ENCODE measurements at regions not wholly inside any gene's neighbourhood (a gene's known extent, or its start where the extent isn't known, plus 50 kb on each side); places are given as distances from the start of the nearest gene placed in this dataset.

DNA sequence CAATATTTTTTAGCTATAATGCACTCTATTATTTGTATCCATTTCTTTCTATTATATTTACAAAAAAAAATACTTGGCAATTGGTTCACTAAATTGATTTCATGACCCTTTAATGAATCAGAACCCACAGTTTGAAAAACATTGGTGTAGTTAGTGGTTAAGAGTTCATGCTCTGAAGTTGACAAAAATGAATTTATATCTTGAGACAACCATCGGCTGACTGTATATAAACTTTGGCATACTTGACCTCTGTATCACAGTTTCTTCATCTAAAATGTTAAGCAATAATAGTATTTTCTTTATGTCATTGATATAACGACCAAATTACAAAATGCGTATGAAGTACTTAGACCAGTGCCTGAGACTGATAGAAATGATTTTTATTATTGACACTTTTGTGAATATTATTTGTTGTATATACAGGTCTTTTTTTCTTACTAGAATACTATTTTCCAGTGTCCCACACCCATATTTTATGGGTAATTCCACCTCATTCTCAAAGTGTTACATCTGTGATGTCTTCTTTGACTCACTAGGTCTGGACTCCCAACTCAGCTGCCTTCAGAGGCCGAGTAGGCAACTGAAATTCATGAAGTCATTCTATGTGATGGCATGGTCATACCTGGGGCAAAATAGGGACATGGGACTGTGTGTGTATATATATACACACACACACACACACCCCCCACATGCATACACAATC is 459.2 kb downstream of the RFPL4B start:
- DNase-seq = no peak

DNA sequence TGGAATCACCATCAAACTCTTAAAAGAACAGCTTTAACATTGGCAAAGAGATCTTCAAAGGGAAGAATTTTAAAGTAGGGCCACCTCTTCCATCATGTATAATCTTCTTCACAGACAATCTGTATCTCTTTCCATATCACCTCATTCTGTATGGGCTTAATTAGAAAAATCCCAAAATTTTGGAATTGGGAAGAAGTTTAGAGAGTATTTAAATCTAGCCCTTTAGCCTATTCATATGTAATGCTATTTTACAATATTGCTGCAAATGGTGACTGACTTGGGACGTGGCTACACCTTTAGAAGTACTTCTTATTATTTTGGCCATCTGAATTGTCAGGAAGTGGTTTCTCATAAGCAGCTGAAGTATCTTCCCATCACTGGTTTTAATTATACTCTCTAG is 474.3 kb downstream of the RFPL4B start:
- no peak for DNase-seq

GRCh38 chr6:112822769-112823168 is 475.6 kb downstream of the RFPL4B start:
- no peak for DNase-seq

DNA sequence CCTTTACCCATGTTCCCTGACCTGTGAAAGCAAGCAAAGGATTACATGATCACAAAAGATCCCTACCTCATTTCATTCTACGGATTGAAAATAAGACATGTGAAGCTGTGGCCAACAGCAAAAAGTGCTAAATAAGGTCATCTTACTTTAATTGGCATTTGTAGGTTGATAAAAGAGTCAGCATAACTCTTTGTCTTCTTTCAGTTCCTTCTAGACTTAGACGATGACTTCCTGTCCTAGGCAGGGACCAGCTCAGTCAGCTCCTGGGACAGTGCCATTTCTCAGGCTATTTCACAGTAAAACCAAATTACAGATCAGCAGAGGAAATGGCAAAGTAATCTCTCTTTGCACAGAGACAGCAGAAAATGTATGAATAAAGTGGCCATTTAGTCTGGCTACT is 480.7 kb downstream of the RFPL4B start:
- no peak for DNase-seq

DNA sequence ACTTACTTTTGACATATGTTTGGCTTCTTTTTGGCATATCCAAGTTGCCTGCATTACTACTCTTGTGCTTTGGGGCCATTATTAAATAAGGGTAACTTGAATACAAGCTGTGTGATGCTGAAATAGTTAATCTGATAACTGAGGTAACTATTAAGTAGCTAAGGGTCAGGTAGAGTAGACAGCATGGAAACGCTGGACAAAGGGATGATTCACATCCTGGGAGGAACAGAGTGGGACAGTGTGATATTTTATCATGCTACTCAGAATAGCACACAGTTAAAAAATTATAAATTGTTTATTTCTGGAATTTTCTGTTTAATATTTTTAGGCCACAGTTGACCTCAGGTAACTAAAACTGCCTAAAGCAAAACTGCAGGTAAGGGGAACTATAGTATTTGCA is 483.9 kb downstream of the RFPL4B start:
- DNase-seq = no peak

- DNase-seq = no peak
Observed at GRCh38 chr6:112833581-112834131, 486.5 kb downstream of the RFPL4B start.

- no peak for DNase-seq
Observed at GRCh38 chr6:112835078-112835477, 487.9 kb downstream of the RFPL4B start.

GRCh38 chr6:112839525-112839961 is 492.4 kb downstream of the RFPL4B start:
- DNase-seq = no peak

DNA sequence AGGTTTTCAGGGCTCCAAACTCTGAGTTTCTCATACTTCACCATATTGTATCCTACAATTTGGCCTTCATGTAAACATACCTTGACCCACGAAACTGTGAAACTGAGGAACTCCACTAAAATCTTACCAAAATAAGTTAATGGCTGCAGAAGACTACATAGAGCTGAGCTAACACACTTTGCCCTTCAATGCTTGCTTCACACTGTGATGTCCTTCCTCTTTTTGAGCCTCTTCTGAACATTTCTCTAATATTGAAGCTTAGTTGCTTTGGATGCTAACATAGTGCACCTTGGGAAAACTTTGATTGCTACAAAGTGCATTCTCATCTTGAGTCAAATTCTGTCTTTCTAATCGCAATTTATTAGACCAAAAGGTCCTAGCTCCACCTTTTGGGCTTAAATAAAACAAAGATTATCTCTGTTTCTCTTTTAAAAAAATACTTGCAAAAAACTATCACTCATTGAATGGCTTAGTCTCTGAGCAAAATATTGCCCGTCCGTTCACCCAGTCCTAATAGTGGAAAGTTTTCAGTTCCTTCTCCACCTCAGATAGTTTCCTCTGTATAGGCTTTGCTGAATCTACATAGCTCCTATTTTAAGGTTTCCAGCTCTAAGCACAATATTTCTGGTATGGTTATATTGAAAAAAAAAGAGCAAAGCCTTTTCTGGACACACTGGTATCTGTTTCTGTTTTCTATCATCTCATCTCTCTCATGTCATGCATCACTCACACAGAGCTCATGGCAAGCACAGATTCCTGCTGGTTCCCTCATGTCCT is 494.6 kb downstream of the RFPL4B start:
- DNase-seq = no peak

- DNase-seq = no peak
Observed at GRCh38 chr6:112842330-112842685, 495.2 kb downstream of the RFPL4B start.

DNA sequence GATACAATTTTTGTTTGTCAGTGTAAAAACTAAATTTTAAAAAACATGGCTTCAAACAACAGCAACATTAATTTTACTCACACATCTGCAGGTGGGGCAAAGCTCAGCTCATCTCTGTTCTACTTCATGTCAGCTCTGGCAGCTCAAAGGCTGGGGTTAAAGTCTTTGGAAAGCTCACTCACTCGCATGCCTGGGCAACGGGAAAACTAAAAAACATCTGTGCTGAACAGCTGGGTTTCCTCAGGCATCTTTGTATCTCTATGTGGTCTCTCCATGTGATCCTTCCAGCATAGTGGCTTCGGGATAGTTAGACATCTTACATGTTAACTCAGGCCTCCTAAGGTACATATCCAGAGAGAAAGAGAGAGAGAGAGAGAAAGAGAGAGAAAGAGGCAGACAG is 499.6 kb downstream of the RFPL4B start:
- no peak for DNase-seq

GRCh38 chr6:112851146-112851545 is 504.0 kb downstream of the RFPL4B start:
- DNase-seq = no peak

DNA sequence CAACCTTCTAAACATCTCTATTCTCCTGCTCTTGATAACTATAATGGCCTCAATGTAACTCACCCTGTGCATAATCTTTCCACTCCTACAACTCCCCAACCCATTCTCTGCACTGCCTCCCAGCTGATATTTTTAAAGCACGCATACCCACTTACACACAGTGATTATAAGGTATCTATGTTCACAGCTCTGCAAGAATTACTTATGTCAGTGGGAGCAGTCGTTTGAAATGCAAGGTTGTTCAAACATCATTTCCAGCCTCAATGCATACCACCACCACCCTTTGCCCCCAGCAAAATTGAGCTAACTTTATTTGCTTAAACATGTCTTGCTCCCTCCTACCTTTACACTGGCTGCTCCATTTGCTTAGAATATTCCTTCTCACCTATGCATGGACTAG is 506.0 kb downstream of the RFPL4B start:
- no peak for DNase-seq

DNA sequence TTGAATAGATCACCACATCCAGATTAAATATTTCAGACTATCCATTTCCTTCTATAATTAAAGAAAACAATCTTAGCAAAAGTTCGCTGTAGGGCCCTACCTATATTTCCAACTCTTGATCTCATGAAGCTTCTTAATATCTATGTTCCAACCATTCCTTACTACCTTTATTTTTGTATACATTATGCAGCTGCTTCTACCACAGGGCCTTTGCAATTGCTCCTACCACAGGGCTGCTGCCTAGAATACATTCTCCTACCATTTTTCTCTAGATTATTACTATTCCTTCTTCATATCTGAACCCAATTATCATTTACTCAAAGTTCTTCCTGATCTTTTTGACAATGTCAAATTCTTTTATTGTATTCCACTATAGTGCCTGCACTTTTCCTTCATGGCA is 516.6 kb downstream of the RFPL4B start:
- DNase-seq = no peak

DNA sequence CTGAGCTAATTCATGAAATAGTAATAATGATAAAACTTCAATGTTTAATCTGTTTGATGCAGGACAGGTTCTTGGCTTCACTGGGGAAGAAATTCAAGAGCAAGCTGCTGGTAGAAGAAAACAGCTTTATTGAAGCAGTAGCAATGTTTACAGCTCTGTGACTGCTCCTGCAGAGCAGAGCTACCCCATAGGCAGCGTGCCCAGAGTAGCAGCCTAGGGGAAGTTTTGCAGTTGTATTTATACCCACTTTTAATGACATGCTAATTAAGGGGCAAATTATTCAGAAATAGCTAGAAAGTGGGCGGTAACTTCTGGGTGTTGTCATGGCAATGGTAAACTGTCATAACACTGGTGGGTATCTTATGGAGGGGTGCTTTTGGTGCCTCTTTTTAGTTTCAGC is 518.0 kb downstream of the RFPL4B start:
- DNase-seq = no peak

- no peak for DNase-seq
Observed at GRCh38 chr6:112874881-112875280, 527.8 kb downstream of the RFPL4B start.

DNA sequence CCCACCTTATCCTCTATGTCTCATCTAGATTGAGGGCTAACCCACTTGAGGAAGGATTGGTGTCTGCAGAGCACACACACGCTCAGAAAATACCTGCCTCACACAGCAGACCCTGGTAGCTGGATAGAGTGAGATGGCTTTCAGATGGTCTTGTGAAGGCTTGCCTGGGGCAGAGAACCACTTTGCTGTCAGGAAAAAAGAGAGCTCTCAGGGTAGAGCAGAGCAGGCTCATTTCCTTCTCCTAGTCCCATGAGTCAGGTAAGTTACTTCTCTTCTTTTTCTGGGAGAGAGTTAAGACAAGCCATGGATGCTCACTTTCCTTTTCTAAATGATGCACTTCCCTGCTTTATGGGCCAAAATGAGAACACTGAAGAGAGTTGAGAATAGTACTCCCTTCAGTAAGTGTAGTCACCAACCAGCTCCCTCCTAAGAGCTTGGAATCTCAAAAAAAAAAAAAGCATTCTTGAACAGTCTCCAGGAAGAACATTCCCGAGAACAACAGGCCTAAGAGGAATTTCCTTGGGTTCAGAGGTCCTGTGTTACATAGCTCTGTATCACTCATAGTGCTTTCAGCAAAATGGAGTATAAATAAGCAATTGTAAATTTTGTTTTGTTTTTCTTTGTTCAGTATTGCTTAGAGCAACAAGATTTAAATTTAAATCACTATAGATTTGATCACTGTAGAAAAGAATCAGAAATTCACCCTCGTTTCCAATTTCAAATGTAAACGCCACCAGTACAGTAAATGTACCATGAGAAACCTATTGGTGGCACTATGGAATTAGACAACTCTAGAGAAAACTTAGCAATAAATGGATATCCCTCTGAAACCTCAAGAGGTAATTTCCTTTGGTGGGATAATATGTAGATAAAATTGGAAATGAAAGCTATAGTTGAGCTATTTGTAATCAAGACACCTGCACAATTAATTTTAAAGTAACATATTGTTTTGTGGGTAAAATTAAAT is 530.3 kb downstream of the RFPL4B start:
- DNase-seq = no peak

DNA sequence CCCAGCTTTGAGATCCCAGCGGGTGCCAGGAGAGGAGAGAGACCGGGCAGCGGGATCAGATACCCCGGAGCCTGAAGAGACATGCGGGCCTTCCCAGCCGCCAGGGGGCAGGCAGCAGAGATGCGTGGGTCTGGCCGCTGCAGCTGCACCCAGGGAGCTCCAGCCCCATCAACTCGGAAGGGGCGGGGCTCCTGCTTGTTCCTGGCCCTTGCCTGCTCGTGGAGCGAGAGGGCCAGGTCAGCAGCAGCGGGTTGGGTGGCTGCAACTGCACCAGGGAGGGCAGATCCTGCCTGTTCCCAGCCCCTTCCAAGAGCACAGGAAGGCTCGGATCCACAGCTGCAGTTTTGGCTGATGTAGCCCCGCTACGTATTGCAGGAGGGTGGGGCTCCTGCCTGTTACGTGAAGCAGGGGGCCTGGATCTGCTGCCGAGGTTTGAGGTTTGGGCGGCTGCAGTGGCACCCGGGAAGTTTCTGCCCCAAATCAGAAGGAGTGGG is 532.8 kb downstream of the RFPL4B start:
- peak; percentile 14 for DNase-seq

DNA sequence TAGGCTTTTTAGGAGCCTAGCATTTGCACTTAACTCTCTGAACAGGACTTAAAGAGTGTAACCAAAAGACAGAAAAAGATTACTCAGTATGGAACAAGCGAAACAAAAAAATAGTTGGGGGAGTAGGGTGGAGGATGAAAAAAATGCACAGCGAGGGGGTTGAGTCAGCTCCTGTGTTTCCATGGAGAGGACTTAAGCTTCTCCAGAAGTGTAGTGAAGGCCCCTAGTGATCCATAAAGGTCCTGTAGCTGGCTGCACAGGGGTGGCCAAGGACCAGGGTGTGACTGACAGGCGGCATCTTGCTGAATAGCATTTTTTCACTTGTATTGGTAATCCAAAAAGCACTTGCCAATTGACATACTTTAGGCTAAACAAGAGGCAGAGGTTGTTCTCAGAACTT is 533.9 kb downstream of the RFPL4B start:
- DNase-seq = no peak

DNA sequence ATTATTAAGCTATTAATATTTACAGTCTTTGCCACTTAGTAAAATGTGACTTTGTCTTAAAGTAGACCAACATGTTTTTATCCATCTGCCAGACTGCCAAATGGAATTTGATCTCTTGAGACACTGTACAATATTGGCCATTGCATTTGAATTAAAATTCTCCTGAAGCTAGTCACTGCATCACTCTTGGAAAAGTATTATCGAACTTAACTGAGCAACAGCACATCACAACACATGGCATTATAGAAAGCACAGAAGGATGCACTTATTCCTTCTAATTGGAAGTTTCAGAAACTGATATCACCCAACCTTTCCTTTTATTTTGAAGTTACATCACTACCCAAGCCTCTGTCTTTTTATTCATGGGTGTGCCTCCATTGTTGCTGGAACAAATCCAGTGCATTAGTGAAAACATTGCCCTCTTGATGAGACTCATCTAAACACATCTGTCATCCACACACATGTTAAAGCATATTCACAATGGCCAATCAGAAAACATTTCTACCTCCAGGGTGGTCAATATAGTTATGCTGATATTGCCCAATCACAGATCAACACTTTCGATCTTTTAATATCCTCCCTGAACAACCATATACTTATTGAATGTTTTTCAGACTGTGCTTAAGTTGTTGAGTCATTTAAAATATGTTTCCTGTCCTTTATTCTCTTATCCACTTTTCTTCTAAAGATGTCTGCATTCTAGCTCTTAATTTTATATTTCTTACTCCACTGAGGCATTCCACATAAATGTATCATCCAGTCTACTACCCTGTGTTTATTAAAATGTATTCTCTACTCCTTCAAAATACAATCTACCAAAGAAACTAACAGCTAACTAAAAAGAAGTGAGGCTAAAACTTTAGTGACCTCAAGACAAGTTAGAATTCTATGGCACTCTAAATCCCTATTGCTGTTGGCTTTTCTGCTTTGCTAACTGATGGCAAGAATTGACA is 535.0 kb downstream of the RFPL4B start:
- DNase-seq = no peak

GRCh38 chr6:112883095-112883494 is 536.0 kb downstream of the RFPL4B start:
- no peak for DNase-seq

- DNase-seq = no peak
Observed at GRCh38 chr6:112886415-112886814, 539.3 kb downstream of the RFPL4B start.

Data from activated CD4-positive, alpha-beta T cell treated with anti-CD3 and anti-CD28 coated beads, Interleukin-2, Interleukin-6, amounts not matched to agents 100 ng/mL and 50 ng/mL, durations not matched to agents 16 hours and 8 hours (primary cell).